GM23338 (cell line): ENCODE measurements at regions not wholly inside any gene's neighbourhood (a gene's known extent, or its start where the extent isn't known, plus 50 kb on each side); places are given as distances from the start of the nearest gene placed in this dataset.

Experiments
- ATAC-seq: fragments of 200-7000 bp; cut with Tn5 transposase; 3 replicates; pipeline ENCODE4 v1.9.1; 2020
- DNase-seq: peaks from one replicate; pipeline ENCODE4 v3.0.0-alpha.2; 2015; ENCODE audit warnings: low spot score
- H2AFZ ChIP-seq: fragments of 200-600 bp; sonication (generic); 2 replicates; pipeline ENCODE4 v1.8.0; 2016; ENCODE audit warnings: antibody characterized with exemption, mild to moderate bottlenecking, moderate library complexity
- H3F3A ChIP-seq: fragments of 200-600 bp; sonication (generic); replicated peaks from 2 replicates; pipeline ENCODE4 v1.8.0; 2017; ENCODE audit warnings: antibody characterized with exemption, mixed run types, low read depth
- H3K27ac ChIP-seq: fragments of 200-600 bp; sonication (generic); 2 replicates; pipeline ENCODE4 v1.6.1; 2016; ENCODE audit warnings: low read depth
- H3K27me3 ChIP-seq: fragments of 200-600 bp; sonication (generic); 2 replicates; pipeline ENCODE4 v1.8.0; 2016; ENCODE audit warnings: mild to moderate bottlenecking, mixed run types, moderate library complexity; ENCODE audit not compliant: insufficient read depth
- H3K36me3 ChIP-seq: fragments of 200-600 bp; sonication (generic); 2 replicates; pipeline ENCODE4 v1.8.0; 2016; ENCODE audit warnings: mild to moderate bottlenecking; ENCODE audit not compliant: insufficient read depth
- H3K4me1 ChIP-seq: fragments of 200-600 bp; sonication (generic); 2 replicates; pipeline ENCODE4 v1.8.0; 2016; ENCODE audit warnings: mild to moderate bottlenecking, moderate library complexity; ENCODE audit not compliant: insufficient read depth
- H3K4me2 ChIP-seq: fragments of 200-600 bp; sonication (generic); 2 replicates; pipeline ENCODE4 v1.7.1; 2017; ENCODE audit warnings: mixed run types
- H3K4me3 ChIP-seq: fragments of 200-600 bp; sonication (generic); 2 replicates; pipeline ENCODE4 v1.6.1; 2016; ENCODE audit warnings: mixed run types
- H3K79me2 ChIP-seq: fragments of 200-600 bp; sonication (generic); replicated peaks from 2 replicates; pipeline ENCODE4 v1.8.0; 2017; ENCODE audit warnings: mild to moderate bottlenecking; ENCODE audit not compliant: insufficient read depth
- H3K9me2 ChIP-seq: fragments of 200-600 bp; sonication (generic); 2 replicates; pipeline ENCODE4 v1.8.0; 2017; ENCODE audit not compliant: insufficient read depth
- H4K20me1 ChIP-seq: fragments of 200-600 bp; sonication (generic); replicated peaks from 2 replicates; pipeline ENCODE4 v1.8.0; 2017; ENCODE audit warnings: mild to moderate bottlenecking; ENCODE audit not compliant: insufficient read depth
- H3K27ac Mint-ChIP-seq: 2 replicates; pipeline ENCODE4 v1.8.0; 2020; ENCODE audit warnings: inconsistent platforms, mild to moderate bottlenecking, moderate library complexity, mixed read lengths
- H3K27me3 Mint-ChIP-seq: 3 replicates; pipeline ENCODE4 v1.8.0; 2022; ENCODE audit warnings: low read depth, mild to moderate bottlenecking, moderate library complexity, mixed read lengths, inconsistent platforms; ENCODE audit not compliant: insufficient read depth, poor library complexity
- H3K36me3 Mint-ChIP-seq: 3 replicates; pipeline ENCODE4 v1.8.0; 2021; ENCODE audit warnings: low read depth, mild to moderate bottlenecking, inconsistent platforms, moderate library complexity, mixed read lengths
- H3K4me1 Mint-ChIP-seq: 3 replicates; pipeline ENCODE4 v1.8.0; 2020; ENCODE audit warnings: mild to moderate bottlenecking, inconsistent platforms, mixed read lengths
- H3K4me3 Mint-ChIP-seq: 3 replicates; pipeline ENCODE4 v1.8.0; 2021; ENCODE audit warnings: moderate library complexity, mild to moderate bottlenecking, inconsistent platforms, mixed read lengths
- H3K9me3 Mint-ChIP-seq: 3 replicates; pipeline ENCODE4 v1.8.0; 2020; ENCODE audit warnings: moderate library complexity, mild to moderate bottlenecking, inconsistent platforms, mixed read lengths
- CREB1 ChIP-seq: fragments of 250-450 bp; sonication (Bioruptor Pico); IDR thresholded peaks from 2 replicates; pipeline ENCODE4 v1.5.0; 2020; ENCODE audit warnings: low read depth, mild to moderate bottlenecking, moderate library complexity
- EZH2phosphoT487 ChIP-seq: fragments of 200-600 bp; sonication (generic); IDR thresholded peaks from one replicate; pipeline ENCODE4 v1.8.1; 2018; ENCODE audit warnings: antibody characterized with exemption; ENCODE audit not compliant: unreplicated experiment
- JUNB ChIP-seq: IDR thresholded peaks from one replicate; pipeline ENCODE4 v1.6.1; 2016; ENCODE audit warnings: antibody characterized with exemption; ENCODE audit not compliant: unreplicated experiment
- STAT1 ChIP-seq: IDR thresholded peaks from one replicate; pipeline ENCODE4 v1.6.1; 2016; ENCODE audit warnings: antibody characterized with exemption; ENCODE audit not compliant: unreplicated experiment
- ZNF331 ChIP-seq: fragments of 250-450 bp; sonication (Bioruptor Pico); IDR thresholded peaks from 2 replicates; pipeline ENCODE4 v1.5.0; 2020; ENCODE audit warnings: low read depth, mild to moderate bottlenecking, moderate library complexity
- TF ChIP-seq, protein P1 (sequence below): fragments of 250-450 bp; sonication (Bioruptor Pico); IDR thresholded peaks from 2 replicates; pipeline ENCODE4 v1.5.0; 2020; ENCODE audit warnings: mild to moderate bottlenecking, moderate library complexity
- TF ChIP-seq, protein P2 (sequence below): IDR thresholded peaks from one replicate; pipeline ENCODE4 v1.6.1; 2018; ENCODE audit warnings: antibody characterized with exemption; ENCODE audit not compliant: unreplicated experiment
- TF ChIP-seq, protein P3 (sequence below): IDR thresholded peaks from 2 replicates; pipeline ENCODE4 v1.6.1; 2016; ENCODE audit warnings: antibody characterized with exemption

DNA sequence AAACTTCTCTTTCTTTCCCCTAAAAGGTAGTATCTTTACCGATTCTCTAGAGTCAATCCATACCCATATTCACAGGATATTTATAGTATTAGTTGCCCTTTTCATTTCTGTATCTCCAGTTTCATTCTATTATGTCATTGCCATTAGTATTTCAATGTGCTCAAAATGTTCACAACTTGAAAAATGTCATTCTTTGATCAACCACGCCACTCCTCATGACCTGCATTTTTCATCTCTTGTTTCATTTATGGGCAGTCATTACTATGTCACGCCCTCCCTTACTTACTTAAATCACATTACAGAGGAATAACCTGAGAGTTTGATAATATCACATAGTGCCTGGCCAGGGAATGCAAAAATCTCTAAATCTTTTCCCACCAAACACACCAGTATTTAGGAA is 427.3 kb upstream of the GJE1 start (continued):
- TF ChIP-seq, protein P1, sequence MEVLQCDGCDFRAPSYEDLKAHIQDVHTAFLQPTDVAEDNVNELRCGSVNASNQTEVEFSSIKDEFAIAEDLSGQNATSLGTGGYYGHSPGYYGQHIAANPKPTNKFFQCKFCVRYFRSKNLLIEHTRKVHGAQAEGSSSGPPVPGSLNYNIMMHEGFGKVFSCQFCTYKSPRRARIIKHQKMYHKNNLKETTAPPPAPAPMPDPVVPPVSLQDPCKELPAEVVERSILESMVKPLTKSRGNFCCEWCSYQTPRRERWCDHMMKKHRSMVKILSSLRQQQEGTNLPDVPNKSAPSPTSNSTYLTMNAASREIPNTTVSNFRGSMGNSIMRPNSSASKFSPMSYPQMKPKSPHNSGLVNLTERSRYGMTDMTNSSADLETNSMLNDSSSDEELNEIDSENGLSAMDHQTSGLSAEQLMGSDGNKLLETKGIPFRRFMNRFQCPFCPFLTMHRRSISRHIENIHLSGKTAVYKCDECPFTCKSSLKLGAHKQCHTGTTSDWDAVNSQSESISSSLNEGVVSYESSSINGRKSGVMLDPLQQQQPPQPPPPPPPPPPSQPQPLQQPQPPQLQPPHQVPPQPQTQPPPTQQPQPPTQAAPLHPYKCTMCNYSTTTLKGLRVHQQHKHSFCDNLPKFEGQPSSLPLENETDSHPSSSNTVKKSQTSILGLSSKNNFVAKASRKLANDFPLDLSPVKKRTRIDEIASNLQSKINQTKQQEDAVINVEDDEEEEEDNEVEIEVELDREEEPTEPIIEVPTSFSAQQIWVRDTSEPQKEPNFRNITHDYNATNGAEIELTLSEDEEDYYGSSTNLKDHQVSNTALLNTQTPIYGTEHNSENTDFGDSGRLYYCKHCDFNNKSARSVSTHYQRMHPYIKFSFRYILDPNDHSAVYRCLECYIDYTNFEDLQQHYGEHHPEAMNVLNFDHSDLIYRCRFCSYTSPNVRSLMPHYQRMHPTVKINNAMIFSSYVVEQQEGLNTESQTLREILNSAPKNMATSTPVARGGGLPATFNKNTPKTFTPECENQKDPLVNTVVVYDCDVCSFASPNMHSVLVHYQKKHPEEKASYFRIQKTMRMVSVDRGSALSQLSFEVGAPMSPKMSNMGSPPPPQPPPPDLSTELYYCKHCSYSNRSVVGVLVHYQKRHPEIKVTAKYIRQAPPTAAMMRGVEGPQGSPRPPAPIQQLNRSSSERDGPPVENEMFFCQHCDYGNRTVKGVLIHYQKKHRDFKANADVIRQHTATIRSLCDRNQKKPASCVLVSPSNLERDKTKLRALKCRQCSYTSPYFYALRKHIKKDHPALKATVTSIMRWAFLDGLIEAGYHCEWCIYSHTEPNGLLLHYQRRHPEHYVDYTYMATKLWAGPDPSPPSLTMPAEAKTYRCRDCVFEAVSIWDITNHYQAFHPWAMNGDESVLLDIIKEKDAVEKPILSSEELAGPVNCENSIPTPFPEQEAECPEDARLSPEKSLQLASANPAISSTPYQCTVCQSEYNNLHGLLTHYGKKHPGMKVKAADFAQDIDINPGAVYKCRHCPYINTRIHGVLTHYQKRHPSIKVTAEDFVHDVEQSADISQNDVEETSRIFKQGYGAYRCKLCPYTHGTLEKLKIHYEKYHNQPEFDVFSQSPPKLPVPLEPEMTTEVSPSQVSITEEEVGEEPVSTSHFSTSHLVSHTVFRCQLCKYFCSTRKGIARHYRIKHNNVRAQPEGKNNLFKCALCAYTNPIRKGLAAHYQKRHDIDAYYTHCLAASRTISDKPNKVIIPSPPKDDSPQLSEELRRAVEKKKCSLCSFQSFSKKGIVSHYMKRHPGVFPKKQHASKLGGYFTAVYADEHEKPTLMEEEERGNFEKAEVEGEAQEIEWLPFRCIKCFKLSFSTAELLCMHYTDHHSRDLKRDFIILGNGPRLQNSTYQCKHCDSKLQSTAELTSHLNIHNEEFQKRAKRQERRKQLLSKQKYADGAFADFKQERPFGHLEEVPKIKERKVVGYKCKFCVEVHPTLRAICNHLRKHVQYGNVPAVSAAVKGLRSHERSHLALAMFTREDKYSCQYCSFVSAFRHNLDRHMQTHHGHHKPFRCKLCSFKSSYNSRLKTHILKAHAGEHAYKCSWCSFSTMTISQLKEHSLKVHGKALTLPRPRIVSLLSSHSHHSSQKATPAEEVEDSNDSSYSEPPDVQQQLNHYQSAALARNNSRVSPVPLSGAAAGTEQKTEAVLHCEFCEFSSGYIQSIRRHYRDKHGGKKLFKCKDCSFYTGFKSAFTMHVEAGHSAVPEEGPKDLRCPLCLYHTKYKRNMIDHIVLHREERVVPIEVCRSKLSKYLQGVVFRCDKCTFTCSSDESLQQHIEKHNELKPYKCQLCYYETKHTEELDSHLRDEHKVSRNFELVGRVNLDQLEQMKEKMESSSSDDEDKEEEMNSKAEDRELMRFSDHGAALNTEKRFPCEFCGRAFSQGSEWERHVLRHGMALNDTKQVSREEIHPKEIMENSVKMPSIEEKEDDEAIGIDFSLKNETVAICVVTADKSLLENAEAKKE (CRISPR knock-in tag): no peak
- TF ChIP-seq STAT1 (no peak), JUNB (no peak), ZNF331 (CRISPR knock-in tag) (no peak), EZH2phosphoT487 (no peak)
- TF ChIP-seq, protein P2, sequence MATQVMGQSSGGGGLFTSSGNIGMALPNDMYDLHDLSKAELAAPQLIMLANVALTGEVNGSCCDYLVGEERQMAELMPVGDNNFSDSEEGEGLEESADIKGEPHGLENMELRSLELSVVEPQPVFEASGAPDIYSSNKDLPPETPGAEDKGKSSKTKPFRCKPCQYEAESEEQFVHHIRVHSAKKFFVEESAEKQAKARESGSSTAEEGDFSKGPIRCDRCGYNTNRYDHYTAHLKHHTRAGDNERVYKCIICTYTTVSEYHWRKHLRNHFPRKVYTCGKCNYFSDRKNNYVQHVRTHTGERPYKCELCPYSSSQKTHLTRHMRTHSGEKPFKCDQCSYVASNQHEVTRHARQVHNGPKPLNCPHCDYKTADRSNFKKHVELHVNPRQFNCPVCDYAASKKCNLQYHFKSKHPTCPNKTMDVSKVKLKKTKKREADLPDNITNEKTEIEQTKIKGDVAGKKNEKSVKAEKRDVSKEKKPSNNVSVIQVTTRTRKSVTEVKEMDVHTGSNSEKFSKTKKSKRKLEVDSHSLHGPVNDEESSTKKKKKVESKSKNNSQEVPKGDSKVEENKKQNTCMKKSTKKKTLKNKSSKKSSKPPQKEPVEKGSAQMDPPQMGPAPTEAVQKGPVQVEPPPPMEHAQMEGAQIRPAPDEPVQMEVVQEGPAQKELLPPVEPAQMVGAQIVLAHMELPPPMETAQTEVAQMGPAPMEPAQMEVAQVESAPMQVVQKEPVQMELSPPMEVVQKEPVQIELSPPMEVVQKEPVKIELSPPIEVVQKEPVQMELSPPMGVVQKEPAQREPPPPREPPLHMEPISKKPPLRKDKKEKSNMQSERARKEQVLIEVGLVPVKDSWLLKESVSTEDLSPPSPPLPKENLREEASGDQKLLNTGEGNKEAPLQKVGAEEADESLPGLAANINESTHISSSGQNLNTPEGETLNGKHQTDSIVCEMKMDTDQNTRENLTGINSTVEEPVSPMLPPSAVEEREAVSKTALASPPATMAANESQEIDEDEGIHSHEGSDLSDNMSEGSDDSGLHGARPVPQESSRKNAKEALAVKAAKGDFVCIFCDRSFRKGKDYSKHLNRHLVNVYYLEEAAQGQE: no peak

DNA sequence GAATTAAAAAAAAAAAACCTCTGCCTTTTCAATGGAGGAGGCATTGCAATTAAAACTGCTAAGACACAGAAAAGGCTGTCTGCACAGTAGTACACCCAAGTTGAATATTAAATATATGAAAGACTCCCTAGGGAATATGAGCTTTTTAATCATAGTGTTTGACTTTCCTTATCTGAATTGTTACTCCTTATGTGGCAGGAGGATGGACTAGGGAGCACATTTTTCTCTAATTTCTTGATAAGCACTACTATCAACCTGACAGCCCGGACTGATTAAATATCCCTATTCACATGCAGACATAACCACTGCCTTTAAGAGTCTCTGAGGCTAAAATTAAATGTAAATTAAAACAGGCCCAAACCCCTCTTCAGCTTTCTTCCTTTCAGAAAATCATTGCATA is 428.6 kb upstream of the GJE1 start:
- H3K4me1 Mint-ChIP-seq: peaks cover 2% of the 10 kb centered on the region; the same call in 1 of the 3 replicates
- ATAC-seq (no peak), DNase-seq (no peak)
- H3K4me3 ChIP-seq: no peak overlapping the region
- H3K79me2 ChIP-seq: no peaks in the 10 kb centered on the region
- no peak overlapping the region for H3K27ac Mint-ChIP-seq
- no peak overlapping the region for H3K4me2 ChIP-seq
- no peaks in the 10 kb centered on the region for H3K9me3 Mint-ChIP-seq
- no peaks in the 10 kb centered on the region for H3K9me2 ChIP-seq
- H4K20me1 ChIP-seq: no peaks in the 10 kb centered on the region
- H3K36me3 ChIP-seq: no peaks in the 10 kb centered on the region
- no peak overlapping the region for H3K4me3 Mint-ChIP-seq
- no peak overlapping the region for H3K27ac ChIP-seq
- no peaks in the 10 kb centered on the region for H3K36me3 Mint-ChIP-seq
- H3K27me3 ChIP-seq: no peaks in the 10 kb centered on the region
- no peak overlapping the region for H2AFZ ChIP-seq
- H3K27me3 Mint-ChIP-seq: no peaks in the 10 kb centered on the region
- no peaks in the 10 kb centered on the region; the same call in 1 of the 2 replicates for H3K4me1 ChIP-seq
- TF ChIP-seq, protein P3, sequence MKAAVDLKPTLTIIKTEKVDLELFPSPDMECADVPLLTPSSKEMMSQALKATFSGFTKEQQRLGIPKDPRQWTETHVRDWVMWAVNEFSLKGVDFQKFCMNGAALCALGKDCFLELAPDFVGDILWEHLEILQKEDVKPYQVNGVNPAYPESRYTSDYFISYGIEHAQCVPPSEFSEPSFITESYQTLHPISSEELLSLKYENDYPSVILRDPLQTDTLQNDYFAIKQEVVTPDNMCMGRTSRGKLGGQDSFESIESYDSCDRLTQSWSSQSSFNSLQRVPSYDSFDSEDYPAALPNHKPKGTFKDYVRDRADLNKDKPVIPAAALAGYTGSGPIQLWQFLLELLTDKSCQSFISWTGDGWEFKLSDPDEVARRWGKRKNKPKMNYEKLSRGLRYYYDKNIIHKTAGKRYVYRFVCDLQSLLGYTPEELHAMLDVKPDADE: no peak
- TF ChIP-seq CREB1 (CRISPR knock-in tag): no peak
- H3F3A ChIP-seq: no peaks in the 10 kb centered on the region
